Uterus (tissue), 2 donors: ENCODE measurements at regions not wholly inside any gene's neighbourhood (a gene's known extent, or its start where the extent isn't known, plus 50 kb on each side); places are given as distances from the start of the nearest gene placed in this dataset.

ENCODE experiments used
- CTCF ChIP-seq, 4 experiments: fragments of 200-600 bp in 2 of 4; fragments of 450-650 bp in 2 of 4; sonication (generic) in 2 of 4; IDR thresholded peaks; one replicate each; pipeline ENCODE4 v1.5.1; 2016 to 2019; ENCODE audit warnings: antibody characterized with exemption in 4 of 4, mild to moderate bottlenecking in 2 of 4, moderate library complexity in 1 of 4
- POLR2A ChIP-seq, 2 donors: fragments of 450-650 bp; IDR thresholded peaks; one replicate each; pipeline ENCODE4 v1.6.1; 2016; ENCODE audit warnings: antibody characterized with exemption in 2 of 2, mild to moderate bottlenecking in 1 of 2, moderate library complexity in 1 of 2

GRCh38 chr13:89363144-89363543 lies 1692.0 kb downstream of the SLITRK5 start:
- TF ChIP-seq CTCF (IDR thresholded peaks at IDR 0.05), result no peak
- no peak for TF ChIP-seq POLR2A (IDR thresholded peaks at IDR 0.05)
